Putamen (tissue), 1 donor: ENCODE measurements at regions not wholly inside any gene's neighbourhood (a gene's known extent, or its start where the extent isn't known, plus 50 kb on each side); places are given as distances from the start of the nearest gene placed in this dataset.
"Not testable (repeated sequence)": the region's sequence is repeated elsewhere in the genome, so short reads cannot be mapped to it uniquely, and the experiment has no call there.

Experiments
- DNase-seq: peaks from one replicate; pipeline ENCODE4 v3.0.0-alpha.2; 2016; ENCODE audit warnings: low spot score

DNA sequence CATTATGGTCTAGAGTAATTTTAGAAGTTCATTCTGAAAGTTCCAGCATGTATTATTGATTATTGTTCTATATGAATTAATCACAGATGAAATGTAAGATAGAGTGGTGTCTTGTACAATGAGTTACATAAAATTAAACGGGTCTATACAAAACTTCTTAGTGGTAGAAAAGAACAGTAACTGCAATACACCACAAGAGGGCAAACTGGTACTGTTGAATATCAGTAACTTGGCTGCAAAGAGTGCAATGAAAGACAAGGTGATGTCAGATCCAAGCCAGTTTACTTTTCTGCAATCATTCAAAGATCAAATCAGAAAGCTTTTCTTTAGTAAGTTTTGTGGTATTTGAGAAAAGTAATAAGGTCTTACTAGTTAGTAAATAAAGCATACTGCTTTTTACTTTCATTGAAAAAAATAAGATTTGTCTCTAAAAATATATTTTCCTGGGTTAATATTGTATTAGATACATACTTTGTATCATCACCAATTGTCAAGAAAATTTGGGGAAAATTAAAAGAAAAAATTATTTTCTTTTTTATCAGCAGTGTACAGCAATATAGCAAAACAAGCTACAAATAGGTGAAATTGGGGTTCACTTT, 66.4 kb upstream of the BTG3 start:
- DNase-seq, result peak; percentile 68

DNA sequence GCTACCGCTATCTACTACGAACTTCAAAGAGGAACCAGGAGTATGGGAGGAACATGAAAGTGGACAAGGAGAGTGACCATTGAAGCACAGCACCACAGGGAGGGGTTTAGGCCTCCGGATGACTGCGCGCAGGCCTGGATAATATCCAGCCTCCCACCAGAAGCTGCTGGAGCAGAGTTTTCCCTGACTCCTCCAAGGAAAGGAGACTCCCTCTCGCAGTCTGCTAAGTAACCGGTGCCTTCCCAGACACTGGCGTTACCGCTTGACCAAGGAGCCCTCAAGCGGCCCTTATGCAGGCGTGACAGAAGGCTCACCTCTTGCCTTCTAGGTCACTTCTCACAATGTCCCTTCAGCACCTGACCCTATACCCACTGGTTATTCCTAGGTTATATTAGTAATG, 64.2 kb upstream of the BTG3 start:
- not testable (repeated sequence) for DNase-seq

DNA sequence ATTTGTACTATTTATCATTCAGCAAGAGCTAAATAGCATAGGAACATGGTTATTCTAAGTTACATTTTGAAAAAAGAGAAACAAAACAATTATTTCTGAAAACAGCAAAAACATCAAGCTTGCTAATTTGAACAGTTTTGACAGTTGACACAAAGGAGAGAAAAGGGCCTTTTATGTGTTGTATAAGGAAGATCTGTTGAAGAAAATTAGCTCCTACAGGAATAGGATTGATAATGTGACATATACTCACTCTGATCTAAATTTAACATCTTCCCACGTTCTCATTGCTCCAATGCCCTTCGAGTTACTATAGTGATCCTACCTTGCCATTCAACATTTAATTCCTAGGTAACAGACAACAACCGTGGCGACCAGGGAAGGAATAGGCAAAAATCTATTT, 61.4 kb upstream of the BTG3 start:
- peak; percentile 53 for DNase-seq

DNA sequence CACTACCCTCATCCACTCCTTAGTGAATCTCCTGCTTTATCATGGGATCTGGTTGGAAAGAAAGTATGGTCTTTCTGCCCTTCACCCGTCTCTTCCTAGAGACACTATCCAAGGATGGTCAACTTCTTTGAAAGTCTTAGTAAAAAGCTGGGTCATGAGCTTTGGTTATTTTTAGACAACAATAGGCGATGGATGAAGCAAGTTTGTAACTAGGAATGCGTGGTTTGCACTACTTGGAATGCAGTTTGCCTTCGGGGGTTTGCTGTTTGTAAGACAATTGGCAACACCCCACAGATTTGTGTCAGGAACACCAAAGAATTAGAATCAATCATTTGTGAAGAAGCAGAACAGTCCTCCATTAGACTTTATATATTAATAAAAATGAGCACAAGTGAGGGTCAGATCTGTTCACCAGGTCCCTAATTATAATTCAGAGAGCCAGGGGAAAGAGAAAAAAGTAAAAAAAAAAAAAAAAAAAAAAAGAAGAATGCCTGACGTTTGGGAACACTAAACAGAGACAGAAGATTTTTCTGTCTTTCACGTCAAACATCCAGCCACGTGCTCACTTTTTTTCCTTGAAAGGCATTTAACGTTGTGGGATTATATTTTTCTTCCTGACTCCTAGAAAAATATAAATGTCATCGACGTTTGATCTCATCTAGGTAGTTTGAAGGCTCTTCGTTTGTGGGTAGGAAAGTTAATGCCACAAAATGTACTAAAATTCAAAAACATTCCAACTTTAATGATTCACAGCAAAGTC, 60.7 kb upstream of the BTG3 start:
- DNase-seq, result no peak

DNA sequence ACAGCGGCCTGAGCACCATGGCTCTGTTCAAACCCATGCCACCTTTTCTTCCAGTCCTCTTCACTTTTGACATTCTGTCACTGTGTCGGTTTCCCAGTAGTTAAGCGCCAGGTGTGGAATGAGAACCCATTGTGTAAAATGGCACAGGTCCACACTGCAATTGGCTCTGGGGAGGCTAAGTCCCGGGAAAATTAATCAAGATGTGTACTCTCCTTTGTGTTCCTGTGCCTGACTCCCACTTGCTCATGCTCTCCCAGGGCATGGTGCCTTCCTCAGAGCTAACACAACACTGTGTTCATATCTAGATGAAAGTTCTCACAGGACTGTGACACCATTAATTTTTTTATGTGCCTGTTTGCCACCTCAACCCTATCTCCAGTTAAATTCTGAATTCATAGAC, 59.0 kb upstream of the BTG3 start:
- no peak for DNase-seq

DNA sequence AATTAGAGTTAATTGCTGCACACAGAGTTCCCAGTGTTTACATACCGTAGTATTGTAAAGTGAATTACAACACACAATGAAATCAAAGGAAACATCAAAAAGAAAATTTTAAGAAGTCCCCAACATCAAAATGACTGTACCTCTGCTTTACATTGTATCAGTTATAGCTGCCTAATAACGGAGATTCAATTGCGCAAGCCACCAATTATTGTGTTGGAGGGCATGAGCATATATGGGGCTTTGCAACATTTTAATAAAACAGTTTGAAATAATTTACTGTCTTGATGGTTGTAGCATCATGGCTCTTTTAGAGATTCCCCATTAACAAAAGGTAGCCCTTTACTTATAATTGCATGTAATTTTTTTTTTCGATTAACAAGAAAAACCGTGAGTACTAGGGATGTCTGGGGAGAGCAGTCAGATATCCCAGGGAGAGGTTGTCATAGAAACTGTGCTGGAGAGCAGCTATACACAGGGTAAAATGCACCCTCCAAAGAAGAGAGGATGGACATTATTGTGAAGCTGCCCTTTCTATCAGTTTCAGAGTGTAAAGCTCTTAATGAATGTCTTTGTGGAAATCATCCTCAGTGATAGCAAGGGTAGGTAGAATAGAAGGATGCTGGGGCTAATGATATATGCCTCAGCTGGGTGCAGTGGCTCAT, 55.9 kb upstream of the BTG3 start:
- no peak for DNase-seq

DNA sequence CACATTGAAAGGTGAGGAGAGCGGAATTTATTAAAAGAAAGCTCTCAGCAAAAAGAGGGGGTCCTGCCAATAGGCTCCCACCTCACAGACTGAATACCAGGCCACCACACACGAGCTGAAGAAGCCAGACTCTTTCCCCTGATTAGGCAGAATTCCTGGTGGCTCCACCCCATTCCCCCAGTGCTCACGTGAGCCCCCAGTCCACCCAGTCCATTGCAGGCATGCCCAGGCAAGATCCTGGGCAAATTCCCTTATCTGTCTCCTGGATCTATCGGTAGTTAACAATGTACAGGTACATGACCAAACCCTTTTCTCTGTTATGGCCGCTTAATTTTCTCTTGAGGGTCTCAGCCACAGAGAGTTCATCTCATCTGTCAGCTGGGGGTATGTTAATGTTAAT, 54.6 kb upstream of the BTG3 start:
- no peak for DNase-seq
